Endothelial cell of umbilical vein (primary cell): ENCODE measurements at regions not wholly inside any gene's neighbourhood (a gene's known extent, or its start where the extent isn't known, plus 50 kb on each side); places are given as distances from the start of the nearest gene placed in this dataset.
A peak's percentile ranks its signal among the peaks of the same experiment; 100 is the strongest.

Experiments
- CTCF ChIP-seq, 2 donors: IDR thresholded peaks; 1 replicate in 1 of 2; 2 replicates in 1 of 2; pipeline ENCODE4 v1.5.1; 2011; ENCODE audit warnings: low read length in 2 of 2, mild to moderate bottlenecking in 2 of 2, moderate library complexity in 2 of 2, control low read depth in 1 of 2, inconsistent platforms in 1 of 2, low read depth in 1 of 2; ENCODE audit not compliant: insufficient read depth in 1 of 2; ENCODE audit errors: extremely low read depth in 1 of 2
- EZH2 ChIP-seq: IDR thresholded peaks from 2 replicates; pipeline ENCODE4 v1.6.1; 2012; ENCODE audit warnings: borderline replicate concordance, low read depth, mild to moderate bottlenecking, moderate library complexity, low read length, inconsistent platforms; ENCODE audit not compliant: severe bottlenecking
- FOS ChIP-seq: IDR thresholded peaks from 2 replicates; pipeline ENCODE4 v1.6.1; 2011; ENCODE audit warnings: mild to moderate bottlenecking, low read length, moderate library complexity, borderline replicate concordance; ENCODE audit not compliant: insufficient read depth
- GATA2 ChIP-seq: IDR thresholded peaks from 2 replicates; pipeline ENCODE4 v1.7.0; 2011; ENCODE audit warnings: low read depth, mild to moderate bottlenecking, moderate library complexity, mixed read lengths, low read length; ENCODE audit not compliant: insufficient read length, insufficient read depth
- JUN ChIP-seq: IDR thresholded peaks from 2 replicates; pipeline ENCODE4 v1.6.1; 2011; ENCODE audit warnings: borderline replicate concordance, low read depth; ENCODE audit not compliant: insufficient read length, insufficient read depth
- MAX ChIP-seq: IDR thresholded peaks from 2 replicates; pipeline ENCODE4 v1.6.1; 2011; ENCODE audit not compliant: insufficient read depth, insufficient read length
- MYC ChIP-seq: IDR thresholded peaks from one replicate; pipeline ENCODE4 v1.6.1; 2011; ENCODE audit warnings: mild to moderate bottlenecking, low read depth, low read length
- POLR2A ChIP-seq: IDR thresholded peaks from 2 replicates; pipeline ENCODE4 v1.6.1; 2012; ENCODE audit warnings: low read depth, mild to moderate bottlenecking, control low read depth, low read length
- POLR2AphosphoS5 ChIP-seq: IDR thresholded peaks from 2 replicates; pipeline ENCODE4 v1.6.1; 2012; ENCODE audit warnings: low read depth, mild to moderate bottlenecking, control low read depth, low read length, moderate library complexity; ENCODE audit not compliant: insufficient read depth

- TF ChIP-seq CTCF (IDR thresholded peaks at IDR 0.05; ENCODE audit: extremely low read depth in 1 of 2, insufficient read depth in 1 of 2, low read depth in 1 of 2, low read length in 2 of 2) (no peak), MYC (no peak), POLR2AphosphoS5 (no peak), GATA2 (no peak), POLR2A (peak; percentile 8), EZH2 (no peak), JUN (no peak), FOS (no peak), MAX (no peak)
Measured at GRCh38 chr2:215607766-215608165, 171.9 kb upstream of the FN1 start.
